Neural progenitor cell (in vitro differentiated cells): ENCODE measurements at regions not wholly inside any gene's neighbourhood (a gene's known extent, or its start where the extent isn't known, plus 50 kb on each side); places are given as distances from the start of the nearest gene placed in this dataset.

Experiments used
- DNase-seq: peaks from one replicate; pipeline ENCODE4 v3.0.0-alpha.2; 2016; ENCODE audit warnings: low spot score
- H2AFZ ChIP-seq: fragments of 200-600 bp; sonication (generic); replicated peaks from 2 replicates; pipeline ENCODE4 v1.6.1; 2016; ENCODE audit warnings: antibody characterized with exemption
- H3F3A ChIP-seq: fragments of 200-600 bp; sonication (generic); 2 replicates; pipeline ENCODE4 v1.6.1; 2016; ENCODE audit warnings: antibody characterized with exemption, low read depth
- H3K27ac ChIP-seq: fragments of 200-600 bp; sonication (generic); 2 replicates; pipeline ENCODE4 v1.5.1; 2016; ENCODE audit warnings: mild to moderate bottlenecking
- H3K27me3 ChIP-seq: fragments of 200-600 bp; sonication (generic); 2 replicates; pipeline ENCODE4 v1.6.1; 2016; ENCODE audit warnings: mild to moderate bottlenecking, moderate library complexity
- H3K36me3 ChIP-seq: fragments of 200-600 bp; sonication (generic); 2 replicates; pipeline ENCODE4 v1.5.1; 2016
- H3K4me1 ChIP-seq: fragments of 200-600 bp; sonication (generic); 2 replicates; pipeline ENCODE4 v1.6.1; 2016; ENCODE audit warnings: mixed run types
- H3K4me2 ChIP-seq: fragments of 200-600 bp; sonication (generic); 2 replicates; pipeline ENCODE4 v1.6.1; 2016
- H3K4me3 ChIP-seq: fragments of 200-600 bp; sonication (generic); 2 replicates; pipeline ENCODE4 v1.5.1; 2016
- H3K79me2 ChIP-seq: fragments of 200-600 bp; sonication (generic); 2 replicates; pipeline ENCODE4 v1.6.1; 2016; ENCODE audit warnings: low read depth
- H3K9ac ChIP-seq: fragments of 200-600 bp; sonication (generic); 2 replicates; pipeline ENCODE4 v1.6.1; 2016
- H3K9me3 ChIP-seq: fragments of 200-600 bp; sonication (generic); 2 replicates; pipeline ENCODE4 v1.5.1; 2016; ENCODE audit warnings: low read depth
- H4K20me1 ChIP-seq: fragments of 200-600 bp; sonication (generic); 2 replicates; pipeline ENCODE4 v1.6.1; 2016; ENCODE audit warnings: low read depth
- H3K27ac Mint-ChIP-seq: 3 replicates; pipeline ENCODE4 v1.8.0; 2021; ENCODE audit warnings: mixed read lengths
- H3K27me3 Mint-ChIP-seq: 2 replicates; pipeline ENCODE4 v1.8.0; 2022; ENCODE audit warnings: low read depth, mild to moderate bottlenecking, inconsistent platforms, moderate library complexity, mixed read lengths; ENCODE audit not compliant: insufficient read depth
- H3K36me3 Mint-ChIP-seq: 3 replicates; pipeline ENCODE4 v1.8.0; 2021; ENCODE audit warnings: mixed read lengths
- H3K4me1 Mint-ChIP-seq: 3 replicates; pipeline ENCODE4 v1.8.0; 2021; ENCODE audit warnings: mixed read lengths
- H3K4me3 Mint-ChIP-seq: 3 replicates; pipeline ENCODE4 v1.8.0; 2021; ENCODE audit warnings: mild to moderate bottlenecking, moderate library complexity, mixed read lengths
- H3K9me3 Mint-ChIP-seq: 3 replicates; pipeline ENCODE4 v1.8.0; 2020; ENCODE audit warnings: mixed read lengths
- EZH2 ChIP-seq: fragments of 200-600 bp; sonication (generic); IDR thresholded peaks from 2 replicates; pipeline ENCODE4 v1.6.1; 2017; ENCODE audit warnings: antibody characterized with exemption, mild to moderate bottlenecking, moderate library complexity
- EZH2phosphoT487 ChIP-seq: fragments of 200-600 bp; sonication (generic); IDR thresholded peaks from 2 replicates; pipeline ENCODE4 v1.6.1; 2017; ENCODE audit warnings: antibody characterized with exemption
- TF ChIP-seq, protein P1 (sequence below): fragments of 200-600 bp; sonication (generic); IDR thresholded peaks from 2 replicates; pipeline ENCODE4 v1.5.1; 2017; ENCODE audit warnings: antibody characterized with exemption, mild to moderate bottlenecking

DNA sequence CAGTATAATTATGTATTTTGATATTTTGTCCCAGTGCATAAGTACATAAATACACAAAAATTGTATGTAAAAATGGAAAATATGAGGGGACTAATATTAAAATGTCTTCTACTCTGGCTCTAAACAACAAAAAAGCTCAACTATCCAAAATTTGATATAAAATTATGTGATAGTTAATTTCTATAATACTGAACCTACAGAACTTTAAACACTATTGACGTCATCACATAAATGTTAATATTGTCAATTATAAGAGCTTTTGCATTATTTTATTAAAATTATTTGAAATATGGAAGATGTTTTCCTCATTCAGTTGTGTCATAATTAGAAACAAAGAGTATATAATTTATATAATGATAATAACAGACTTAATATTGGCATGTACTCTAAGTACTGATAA lies 1139.7 kb upstream of the TMEFF2 start:
- no peaks in the 10 kb centered on the region for H3K9me3 Mint-ChIP-seq
- TF ChIP-seq EZH2 (no peak), EZH2phosphoT487 (no peak)
- TF ChIP-seq, protein P1, sequence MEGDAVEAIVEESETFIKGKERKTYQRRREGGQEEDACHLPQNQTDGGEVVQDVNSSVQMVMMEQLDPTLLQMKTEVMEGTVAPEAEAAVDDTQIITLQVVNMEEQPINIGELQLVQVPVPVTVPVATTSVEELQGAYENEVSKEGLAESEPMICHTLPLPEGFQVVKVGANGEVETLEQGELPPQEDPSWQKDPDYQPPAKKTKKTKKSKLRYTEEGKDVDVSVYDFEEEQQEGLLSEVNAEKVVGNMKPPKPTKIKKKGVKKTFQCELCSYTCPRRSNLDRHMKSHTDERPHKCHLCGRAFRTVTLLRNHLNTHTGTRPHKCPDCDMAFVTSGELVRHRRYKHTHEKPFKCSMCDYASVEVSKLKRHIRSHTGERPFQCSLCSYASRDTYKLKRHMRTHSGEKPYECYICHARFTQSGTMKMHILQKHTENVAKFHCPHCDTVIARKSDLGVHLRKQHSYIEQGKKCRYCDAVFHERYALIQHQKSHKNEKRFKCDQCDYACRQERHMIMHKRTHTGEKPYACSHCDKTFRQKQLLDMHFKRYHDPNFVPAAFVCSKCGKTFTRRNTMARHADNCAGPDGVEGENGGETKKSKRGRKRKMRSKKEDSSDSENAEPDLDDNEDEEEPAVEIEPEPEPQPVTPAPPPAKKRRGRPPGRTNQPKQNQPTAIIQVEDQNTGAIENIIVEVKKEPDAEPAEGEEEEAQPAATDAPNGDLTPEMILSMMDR: no peak
- Histone ChIP-seq H3F3A (no peaks in the 10 kb centered on the region), H3K27me3 (no peaks in the 10 kb centered on the region), H3K4me2 (no peak overlapping the region), H4K20me1 (no peaks in the 10 kb centered on the region), H3K79me2 (no peaks in the 10 kb centered on the region), H3K4me3 (no peak overlapping the region), H2AFZ (no peak overlapping the region), H3K9me3 (no peaks in the 10 kb centered on the region), H3K36me3 (no peaks in the 10 kb centered on the region), H3K27ac (no peak overlapping the region), H3K4me1 (no peaks in the 10 kb centered on the region), H3K9ac (no peak overlapping the region)
- no peaks in the 10 kb centered on the region for H3K27me3 Mint-ChIP-seq
- H3K4me3 Mint-ChIP-seq: no peak overlapping the region
- no peaks in the 10 kb centered on the region for H3K4me1 Mint-ChIP-seq
- no peaks in the 10 kb centered on the region for H3K36me3 Mint-ChIP-seq
- no peak overlapping the region for H3K27ac Mint-ChIP-seq
- no peak for DNase-seq

DNA sequence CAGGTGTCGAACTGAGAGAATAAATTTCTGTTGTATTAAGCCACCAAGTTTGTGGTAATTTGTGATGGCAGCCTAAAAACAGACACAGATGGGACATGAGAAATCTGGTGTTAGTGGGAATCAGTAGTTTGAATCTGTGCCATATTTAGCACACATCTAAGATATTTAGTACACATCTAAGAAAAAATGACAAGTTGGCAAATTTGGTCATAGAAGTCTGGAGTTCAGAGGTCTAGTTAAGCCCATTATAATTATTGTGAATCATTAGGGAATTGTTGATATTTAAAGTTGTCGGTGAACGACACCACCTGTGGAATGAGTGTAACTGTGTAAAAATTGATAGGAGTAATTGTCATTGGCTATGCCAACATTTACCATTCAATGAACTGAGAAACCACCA lies 1138.8 kb upstream of the TMEFF2 start:
- no peak overlapping the region for H3K9ac ChIP-seq
- Mint-ChIP-seq H3K27me3 (no peaks in the 10 kb centered on the region), H3K4me3 (no peak overlapping the region), H3K4me1 (no peaks in the 10 kb centered on the region), H3K36me3 (no peaks in the 10 kb centered on the region), H3K9me3 (no peaks in the 10 kb centered on the region), H3K27ac (no peak overlapping the region)
- no peaks in the 10 kb centered on the region for H3K79me2 ChIP-seq
- no peaks in the 10 kb centered on the region for H4K20me1 ChIP-seq
- TF ChIP-seq EZH2 (no peak), EZH2phosphoT487 (no peak)
- TF ChIP-seq, protein P1: no peak
- no peak for DNase-seq
- no peaks in the 10 kb centered on the region for H3K4me1 ChIP-seq
- no peak overlapping the region for H3K4me3 ChIP-seq
- H3K27me3 ChIP-seq: no peaks in the 10 kb centered on the region
- no peak overlapping the region for H3K4me2 ChIP-seq
- no peak overlapping the region for H3K27ac ChIP-seq
- H3K36me3 ChIP-seq: no peaks in the 10 kb centered on the region
- H2AFZ ChIP-seq: no peak overlapping the region
- no peaks in the 10 kb centered on the region for H3K9me3 ChIP-seq
- no peaks in the 10 kb centered on the region for H3F3A ChIP-seq

DNA sequence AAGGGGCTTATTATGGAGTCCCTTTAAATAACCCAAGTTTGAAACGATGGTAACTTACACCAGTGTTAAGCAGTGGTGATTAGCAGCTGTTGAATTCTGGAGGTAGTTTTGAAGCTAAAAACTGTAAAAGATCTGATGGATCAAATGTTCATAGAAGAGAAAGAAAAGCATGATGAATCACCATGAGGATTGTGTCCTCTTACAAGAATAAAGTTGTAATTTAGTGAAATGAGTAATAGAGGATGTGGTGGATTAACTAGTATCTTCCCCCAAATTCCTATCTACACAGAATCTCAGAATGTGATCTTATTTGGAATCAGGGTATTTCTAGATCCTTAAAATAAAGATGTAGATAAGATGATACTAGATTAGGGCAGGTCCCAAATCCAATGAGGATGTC lies 1138.2 kb upstream of the TMEFF2 start:
- TF ChIP-seq EZH2phosphoT487: no peak
- Histone ChIP-seq H3K79me2 (no peaks in the 10 kb centered on the region), H3K9me3 (no peaks in the 10 kb centered on the region), H2AFZ (no peak overlapping the region), H3K27ac (no peak overlapping the region), H3K4me2 (no peak overlapping the region), H3K36me3 (no peaks in the 10 kb centered on the region), H3F3A (no peaks in the 10 kb centered on the region), H3K9ac (no peak overlapping the region), H3K27me3 (no peaks in the 10 kb centered on the region), H4K20me1 (no peaks in the 10 kb centered on the region), H3K4me3 (no peak overlapping the region), H3K4me1 (no peaks in the 10 kb centered on the region)
- H3K36me3 Mint-ChIP-seq: no peaks in the 10 kb centered on the region
- no peaks in the 10 kb centered on the region for H3K4me1 Mint-ChIP-seq
- no peak overlapping the region for H3K27ac Mint-ChIP-seq
- DNase-seq: no peak
- H3K4me3 Mint-ChIP-seq: no peak overlapping the region
- H3K9me3 Mint-ChIP-seq: no peaks in the 10 kb centered on the region
- H3K27me3 Mint-ChIP-seq: no peaks in the 10 kb centered on the region

DNA sequence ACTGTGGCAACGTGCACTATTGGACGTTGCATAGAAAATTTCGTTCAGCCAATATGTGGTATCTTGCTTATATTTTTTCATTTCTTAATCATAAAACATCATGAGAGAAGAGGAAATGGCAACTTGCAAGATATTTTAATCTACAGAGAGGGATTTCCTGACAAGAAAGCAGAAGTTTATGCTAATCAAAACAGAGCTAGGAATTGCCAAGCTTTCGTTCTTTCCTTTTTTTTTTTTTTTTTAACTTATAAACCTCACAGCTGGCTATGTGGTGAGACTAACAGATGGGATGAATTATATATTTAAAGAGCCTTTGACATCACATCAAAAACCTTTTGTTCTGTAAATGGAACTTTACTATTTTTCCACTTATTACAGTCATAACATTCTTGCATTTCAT lies 1136.9 kb upstream of the TMEFF2 start:
- H3K9me3 Mint-ChIP-seq: no peaks in the 10 kb centered on the region
- Histone ChIP-seq H3K79me2 (no peaks in the 10 kb centered on the region), H2AFZ (no peak overlapping the region), H3K9me3 (no peaks in the 10 kb centered on the region), H3F3A (no peaks in the 10 kb centered on the region), H3K4me1 (no peaks in the 10 kb centered on the region), H3K36me3 (no peaks in the 10 kb centered on the region), H3K4me2 (no peak overlapping the region), H4K20me1 (no peaks in the 10 kb centered on the region), H3K27ac (no peak overlapping the region), H3K27me3 (no peaks in the 10 kb centered on the region), H3K9ac (no peak overlapping the region), H3K4me3 (no peak overlapping the region)
- H3K4me1 Mint-ChIP-seq: no peaks in the 10 kb centered on the region
- no peak overlapping the region for H3K4me3 Mint-ChIP-seq
- DNase-seq: no peak
- H3K27ac Mint-ChIP-seq: no peak overlapping the region
- H3K36me3 Mint-ChIP-seq: no peaks in the 10 kb centered on the region
- TF ChIP-seq, protein P1: no peak
- no peak for TF ChIP-seq EZH2
- no peak for TF ChIP-seq EZH2phosphoT487
- H3K27me3 Mint-ChIP-seq: no peaks in the 10 kb centered on the region
